SU-DHL-6 (cell line): ENCODE measurements at regions not wholly inside any gene's neighbourhood (a gene's known extent, or its start where the extent isn't known, plus 50 kb on each side); places are given as distances from the start of the nearest gene placed in this dataset.

Experiments used
- H2AFZ ChIP-seq: fragments of 200-600 bp; sonication (generic); 2 replicates; pipeline ENCODE4 v1.6.1; 2014; ENCODE audit warnings: low read depth, mild to moderate bottlenecking, moderate library complexity, mixed read lengths, antibody characterized with exemption, low read length; ENCODE audit not compliant: severe bottlenecking
- H3F3A ChIP-seq: fragments of 200-600 bp; shearing (Covaris generic); 2 replicates; pipeline ENCODE4 v1.6.0; 2016; ENCODE audit warnings: antibody characterized with exemption, mild to moderate bottlenecking; ENCODE audit not compliant: insufficient read depth
- H3K27ac ChIP-seq: fragments of 200-600 bp; sonication (generic); 2 replicates; pipeline ENCODE4 v1.5.1; 2016; ENCODE audit warnings: low read depth, mild to moderate bottlenecking, low read length, moderate library complexity, mixed read lengths
- H3K27me3 ChIP-seq: fragments of 200-600 bp; sonication (generic), shearing (Covaris generic); 2 replicates; pipeline ENCODE4 v1.6.0; 2014; ENCODE audit warnings: mild to moderate bottlenecking, low read length
- H3K36me3 ChIP-seq: fragments of 200-600 bp; sonication (generic); 2 replicates; pipeline ENCODE4 v1.6.1; 2014; ENCODE audit warnings: mild to moderate bottlenecking, low read length, mixed read lengths
- H3K4me2 ChIP-seq: fragments of 300-600, 200-600 bp; shearing (Covaris generic), sonication (generic); 2 replicates; pipeline ENCODE4 v1.6.0; 2014; ENCODE audit warnings: low read length, low read depth, mild to moderate bottlenecking; ENCODE audit not compliant: poor library complexity, severe bottlenecking
- H3K4me3 ChIP-seq: fragments of 200-600 bp; sonication (generic); 2 replicates; pipeline ENCODE4 v1.5.1; 2014; ENCODE audit warnings: antibody characterized with exemption, low read length, mild to moderate bottlenecking, mixed read lengths; ENCODE audit not compliant: insufficient read depth, poor library complexity, severe bottlenecking
- H3K79me2 ChIP-seq: fragments of 200-600 bp; sonication (generic); 2 replicates; pipeline ENCODE4 v1.6.1; 2014; ENCODE audit warnings: mild to moderate bottlenecking, low read length, moderate library complexity; ENCODE audit not compliant: insufficient read depth
- H3K9ac ChIP-seq: fragments of 200-600 bp; sonication (generic); 2 replicates; pipeline ENCODE4 v1.7.0; 2014; ENCODE audit warnings: mild to moderate bottlenecking, low read length
- H3K9me2 ChIP-seq: fragments of 200-600 bp; sonication (generic); replicated peaks from 2 replicates; pipeline ENCODE4 v1.6.1; 2014; ENCODE audit warnings: low read length; ENCODE audit not compliant: insufficient read depth
- H3K9me3 ChIP-seq: fragments of 200-600 bp; sonication (generic); 2 replicates; pipeline ENCODE4 v1.6.1; 2014; ENCODE audit warnings: low read length, mixed read lengths; ENCODE audit not compliant: insufficient read depth
- H4K20me1 ChIP-seq: fragments of 200-600 bp; sonication (generic); 2 replicates; pipeline ENCODE4 v1.6.1; 2014; ENCODE audit warnings: low read depth, mild to moderate bottlenecking, antibody characterized with exemption, low read length, moderate library complexity, mixed read lengths
- CTCF ChIP-seq: fragments of 200-600 bp; sonication (generic); IDR thresholded peaks from one replicate; pipeline ENCODE4 v1.5.1; 2017; ENCODE audit warnings: antibody characterized with exemption, mild to moderate bottlenecking, low read length, moderate library complexity; ENCODE audit not compliant: insufficient read depth, poor library complexity, severe bottlenecking
- EZH2phosphoT487 ChIP-seq: fragments of 200-600 bp; sonication (generic), shearing (Covaris generic); conservative IDR thresholded peaks from 2 replicates; pipeline ENCODE4 v1.6.1; 2018; ENCODE audit warnings: mild to moderate bottlenecking, antibody characterized with exemption, low read length, moderate library complexity, mixed read lengths

- H3K79me2 ChIP-seq = no peaks in the 10 kb centered on the region
- no peaks in the 10 kb centered on the region for H3F3A ChIP-seq
- H2AFZ ChIP-seq = no peak overlapping the region
- no peak overlapping the region for H3K4me2 ChIP-seq
- H3K9me3 ChIP-seq = no peaks in the 10 kb centered on the region
- no peak overlapping the region for H3K4me3 ChIP-seq
- H4K20me1 ChIP-seq = no peaks in the 10 kb centered on the region
- no peak overlapping the region for H3K9ac ChIP-seq
- TF ChIP-seq EZH2phosphoT487 = no peak
- TF ChIP-seq CTCF = no peak
- no peaks in the 10 kb centered on the region for H3K27me3 ChIP-seq
- H3K27ac ChIP-seq = no peak overlapping the region
- no peaks in the 10 kb centered on the region for H3K36me3 ChIP-seq
- H3K9me2 ChIP-seq = no peaks in the 10 kb centered on the region
Measured at GRCh38 chr6:122297010-122297409, 102.4 kb upstream of the HSF2 start.

- no peak overlapping the region for H3K9ac ChIP-seq
- TF ChIP-seq EZH2phosphoT487 (no peak), CTCF (no peak)
- H4K20me1 ChIP-seq = no peaks in the 10 kb centered on the region
- H3K27ac ChIP-seq = no peak overlapping the region
- H3K9me3 ChIP-seq = no peaks in the 10 kb centered on the region
- no peak overlapping the region for H3K4me2 ChIP-seq
- H3K4me3 ChIP-seq = no peak overlapping the region
- no peaks in the 10 kb centered on the region for H3K79me2 ChIP-seq
- H3K27me3 ChIP-seq = no peaks in the 10 kb centered on the region
- no peaks in the 10 kb centered on the region for H3K36me3 ChIP-seq
- H3F3A ChIP-seq = no peaks in the 10 kb centered on the region
- H3K9me2 ChIP-seq = no peaks in the 10 kb centered on the region
- no peak overlapping the region for H2AFZ ChIP-seq
Measured at GRCh38 chr6:122302067-122302466, 97.4 kb upstream of the HSF2 start.

- TF ChIP-seq EZH2phosphoT487 (no peak), CTCF (no peak)
Measured at GRCh38 chr6:122307577-122307976, 91.9 kb upstream of the HSF2 start.

GRCh38 chr6:122308074-122308473 is 91.4 kb upstream of the HSF2 start:
- H3K27me3 ChIP-seq = no peaks in the 10 kb centered on the region
- H4K20me1 ChIP-seq = no peaks in the 10 kb centered on the region
- H3K9ac ChIP-seq = no peak overlapping the region
- H3K4me3 ChIP-seq = no peak overlapping the region
- H3K36me3 ChIP-seq = no peaks in the 10 kb centered on the region
- TF ChIP-seq EZH2phosphoT487 (no peak), CTCF (no peak)
- H3K79me2 ChIP-seq = no peaks in the 10 kb centered on the region
- no peaks in the 10 kb centered on the region; the same call in 1 of the 2 replicates for H3K9me2 ChIP-seq
- H2AFZ ChIP-seq = no peak overlapping the region
- H3K4me2 ChIP-seq = no peak overlapping the region
- H3K27ac ChIP-seq = no peak overlapping the region
- no peaks in the 10 kb centered on the region for H3F3A ChIP-seq
- H3K9me3 ChIP-seq = 0 out of 2 replicates have a peak, but pooled peaks cover 5% of the 10 kb centered on the region

More at GRCh38 chr6:122307577-122307976, 91.9 kb upstream of the HSF2 start:
- no peak overlapping the region for H3K4me2 ChIP-seq
- no peak overlapping the region for H3K27ac ChIP-seq
- no peak overlapping the region for H2AFZ ChIP-seq
- H3F3A ChIP-seq = no peaks in the 10 kb centered on the region
- no peaks in the 10 kb centered on the region for H3K27me3 ChIP-seq
- H3K79me2 ChIP-seq = no peaks in the 10 kb centered on the region
- H3K4me3 ChIP-seq = no peak overlapping the region
- no peaks in the 10 kb centered on the region for H3K36me3 ChIP-seq
- H3K9me2 ChIP-seq = no peaks in the 10 kb centered on the region
- H4K20me1 ChIP-seq = no peaks in the 10 kb centered on the region
- H3K9me3 ChIP-seq = 0 out of 2 replicates have a peak, but pooled peaks cover 5% of the 10 kb centered on the region
- H3K9ac ChIP-seq = no peak overlapping the region
